HEK293 (cell line): ENCODE measurements at regions not wholly inside any gene's neighbourhood (a gene's known extent, or its start where the extent isn't known, plus 50 kb on each side); places are given as distances from the start of the nearest gene placed in this dataset.

Experiments used
- CTCF ChIA-PET: fragments of 350-600 bp; formaldehyde crosslinking; extraction: SDS; loops from one replicate; lab custom pipeline; 2021; ENCODE audit warnings: antibody characterized with exemption; lab: Yijun Ruan, JAX
- POLR2A ChIA-PET: fragments of 300-600 bp; formaldehyde crosslinking; extraction: SDS; loops from one replicate; lab custom pipeline; 2020; ENCODE audit warnings: antibody characterized with exemption, inconsistent platforms; lab: Yijun Ruan, JAX
- H3K27ac ChIP-seq: fragments of 200-500 bp; sonication (Bioruptor generic); 2 replicates; pipeline ENCODE4 v1.5.1; 2014; ENCODE audit warnings: low read depth, low read length, control low read depth, inconsistent platforms; ENCODE audit errors: extremely low read depth
- H3K36me3 ChIP-seq, 2 experiments: fragments of 200-500 bp in 1 of 2; sonication (Bioruptor generic) in 1 of 2; 1 replicate in 1 of 2; 2 replicates in 1 of 2; pipeline ENCODE4 v1.5.1; 2014 to 2017; ENCODE audit warnings: inconsistent platforms in 2 of 2, low read length in 2 of 2; ENCODE audit not compliant: control insufficient read depth in 2 of 2, insufficient read depth in 1 of 2
- H3K4me1 ChIP-seq: fragments of 200-500 bp; sonication (Bioruptor generic); 2 replicates; pipeline ENCODE4 v1.5.1; 2014; ENCODE audit warnings: mild to moderate bottlenecking, low read length, inconsistent platforms; ENCODE audit not compliant: control insufficient read depth, insufficient read depth
- H3K4me3 ChIP-seq: 2 replicates; pipeline ENCODE4 v1.5.1; 2011; ENCODE audit warnings: low read depth, mild to moderate bottlenecking, control low read depth, low read length, moderate library complexity
- H3K9me3 ChIP-seq: fragments of 200-500 bp; sonication (Bioruptor generic); 2 replicates; pipeline ENCODE4 v1.5.1; 2014; ENCODE audit warnings: low read depth, low read length, inconsistent platforms; ENCODE audit not compliant: control insufficient read depth, insufficient read depth
- KLF17 ChIP-seq: fragments of 450-650 bp; formaldehyde crosslinking; IDR thresholded peaks from 2 replicates; pipeline ENCODE4 v1.5.1; 2016; ENCODE audit warnings: missing biosample characterization, missing genetic modification characterization
- PRDM2 ChIP-seq: fragments of 450-650 bp; formaldehyde crosslinking; IDR thresholded peaks from 2 replicates; pipeline ENCODE4 v1.5.1; 2016; ENCODE audit warnings: missing biosample characterization, missing genetic modification characterization, borderline replicate concordance
- REPIN1 ChIP-seq: fragments of 450-650 bp; formaldehyde crosslinking; IDR thresholded peaks from 2 replicates; pipeline ENCODE4 v1.5.1; 2017; ENCODE audit warnings: missing biosample characterization, missing genetic modification characterization, low read depth
- YY1 ChIP-seq: fragments of 450-650 bp; formaldehyde crosslinking; IDR thresholded peaks from 2 replicates; pipeline ENCODE4 v1.5.1; 2018; ENCODE audit warnings: missing biosample characterization, missing genetic modification characterization
- ZEB2 ChIP-seq: fragments of 450-650 bp; formaldehyde crosslinking; IDR thresholded peaks from 2 replicates; pipeline ENCODE4 v1.5.1; 2016; ENCODE audit warnings: missing biosample characterization, missing genetic modification characterization
- ZNF19 ChIP-seq: fragments of 450-650 bp; formaldehyde crosslinking; IDR thresholded peaks from 2 replicates; pipeline ENCODE4; 2016; ENCODE audit warnings: missing biosample characterization, missing genetic modification characterization, low read depth
- ZNF274 ChIP-seq, 2 experiments: fragments of 200-500 bp in 1 of 2; fragments of 450-650 bp in 1 of 2; sonication (Bioruptor generic) in 1 of 2; formaldehyde crosslinking in 1 of 2; IDR thresholded peaks; 2 replicates each; pipeline versions ENCODE4 v1.5.1 to v1.6.1; 2014 to 2016; ENCODE audit warnings: borderline replicate concordance in 1 of 2, inconsistent platforms in 1 of 2, low read length in 1 of 2, missing biosample characterization in 1 of 2, missing genetic modification characterization in 1 of 2
- ZNF350 ChIP-seq: fragments of 450-650 bp; formaldehyde crosslinking; IDR thresholded peaks from 2 replicates; pipeline ENCODE4 v1.5.0; 2017; ENCODE audit warnings: missing biosample characterization, mild to moderate bottlenecking, missing genetic modification characterization
- ZNF394 ChIP-seq: fragments of 450-650 bp; formaldehyde crosslinking; IDR thresholded peaks from 2 replicates; pipeline ENCODE4 v1.5.1; 2016; ENCODE audit warnings: missing biosample characterization, missing genetic modification characterization, mild to moderate bottlenecking, moderate library complexity, borderline replicate concordance
- ZNF544 ChIP-seq: fragments of 450-650 bp; formaldehyde crosslinking; IDR thresholded peaks from 2 replicates; pipeline ENCODE4 v1.5.0; 2017; ENCODE audit warnings: missing biosample characterization, missing genetic modification characterization
- ZNF561 ChIP-seq: fragments of 450-650 bp; IDR thresholded peaks from 2 replicates; pipeline ENCODE4 v1.5.1; 2018; ENCODE audit warnings: missing biosample characterization, missing genetic modification characterization, borderline replicate concordance
- ZNF571 ChIP-seq: fragments of 450-650 bp; formaldehyde crosslinking; IDR thresholded peaks from 2 replicates; pipeline ENCODE4 v1.5.0; 2017; ENCODE audit warnings: missing biosample characterization, missing genetic modification characterization
- ZNF596 ChIP-seq: fragments of 450-650 bp; IDR thresholded peaks from 2 replicates; pipeline ENCODE4 v1.5.0; 2018; ENCODE audit warnings: missing biosample characterization, mild to moderate bottlenecking, missing genetic modification characterization, moderate library complexity
- ZNF777 ChIP-seq: fragments of 450-650 bp; formaldehyde crosslinking; IDR thresholded peaks from 2 replicates; pipeline ENCODE4 v1.5.1; 2017; ENCODE audit warnings: missing biosample characterization, missing genetic modification characterization, borderline replicate concordance
- ZSCAN5A ChIP-seq: fragments of 450-650 bp; formaldehyde crosslinking; IDR thresholded peaks from 2 replicates; pipeline ENCODE4 v1.5.1; 2016; ENCODE audit warnings: missing biosample characterization, missing genetic modification characterization

- no peak for TF ChIP-seq ZNF544 (tag by site-specific recombination)
- no peak overlapping the region for H3K4me3 ChIP-seq
- H3K36me3 ChIP-seq: peaks cover 4 to 63% of the 10 kb centered on the region in 2 experiments; a peak in 2 of 3 replicates
- CTCF ChIA-PET: interaction anchor here (1.0 kb wide), 1 partner anchor 32 kb away, joined by 4 read pairs; no protein-coding TSS in a partner anchor
- no peak overlapping the region for H3K27ac ChIP-seq
- POLR2A ChIA-PET: no interaction called here
- no peaks in the 10 kb centered on the region for H3K4me1 ChIP-seq
- no peaks in the 10 kb centered on the region for H3K9me3 ChIP-seq
These were observed 109.4 kb upstream of the PACRGL start for GRCh38 chr4:20590849-20591248.

- Histone ChIP-seq H3K9me3 (no peaks in the 10 kb centered on the region), H3K4me1 (no peaks in the 10 kb centered on the region; the same call in 1 of the 2 replicates), H3K27ac (no peak overlapping the region), H3K4me3 (no peak overlapping the region)
- POLR2A ChIA-PET: no interaction called here
- TF ChIP-seq ZNF596 (tag by site-specific recombination) (no peak), ZNF274 (IDR thresholded peaks at IDR 0.05; ENCODE audit: low read length) (no peak), ZNF274 (tag by site-specific recombination; IDR thresholded peaks at IDR 0.05; ENCODE audit: borderline replicate concordance) (no peak), ZSCAN5A (tag by site-specific recombination) (no peak), ZNF19 (tag by site-specific recombination) (no peak), YY1 (tag by site-specific recombination) (no peak), ZNF561 (no peak), ZEB2 (tag by site-specific recombination) (no peak), ZNF777 (tag by site-specific recombination) (no peak), ZNF350 (no peak), ZNF394 (tag by site-specific recombination) (no peak), ZNF571 (tag by site-specific recombination) (no peak), KLF17 (tag by site-specific recombination) (no peak), PRDM2 (tag by site-specific recombination) (no peak), REPIN1 (tag by site-specific recombination) (no peak)
- TF ChIP-seq, all 188 proteins: peak for 0
- H3K36me3 ChIP-seq: peaks cover 11 to 70% of the 10 kb centered on the region in 2 experiments; a peak in 2 of 3 replicates
- CTCF ChIA-PET: no interaction called here
These were observed 108.7 kb upstream of the PACRGL start for GRCh38 chr4:20591571-20591970.
